GM23338 (cell line): ENCODE measurements at regions not wholly inside any gene's neighbourhood (a gene's known extent, or its start where the extent isn't known, plus 50 kb on each side); places are given as distances from the start of the nearest gene placed in this dataset.

ENCODE experiments used
- EZH2 ChIP-seq: fragments of 200-600 bp; sonication (generic); IDR thresholded peaks from one replicate; pipeline ENCODE4 v1.8.0; 2017; ENCODE audit warnings: antibody characterized with exemption, mild to moderate bottlenecking, low read depth; ENCODE audit not compliant: unreplicated experiment
- EZH2phosphoT487 ChIP-seq: fragments of 200-600 bp; sonication (generic); IDR thresholded peaks from one replicate; pipeline ENCODE4 v1.8.1; 2018; ENCODE audit warnings: antibody characterized with exemption; ENCODE audit not compliant: unreplicated experiment
- POLR2AphosphoS5 ChIP-seq: IDR thresholded peaks from 2 replicates; pipeline ENCODE4 v1.6.1; 2016; ENCODE audit warnings: antibody characterized with exemption, low read depth
- TF ChIP-seq, protein P1 (sequence below), 2 experiments: fragments of 200-600 bp in 1 of 2; sonication (generic) in 1 of 2; conservative IDR thresholded peaks; 2 replicates each; pipeline versions ENCODE4 v1.5.1 to v1.6.1; 2016 to 2017; ENCODE audit warnings: antibody characterized with exemption in 2 of 2, low read depth in 2 of 2, mild to moderate bottlenecking in 2 of 2, moderate library complexity in 1 of 2
- TF ChIP-seq, protein P2 (sequence below): IDR thresholded peaks from one replicate; pipeline ENCODE4 v1.6.1; 2018; ENCODE audit warnings: antibody characterized with exemption; ENCODE audit not compliant: unreplicated experiment

DNA sequence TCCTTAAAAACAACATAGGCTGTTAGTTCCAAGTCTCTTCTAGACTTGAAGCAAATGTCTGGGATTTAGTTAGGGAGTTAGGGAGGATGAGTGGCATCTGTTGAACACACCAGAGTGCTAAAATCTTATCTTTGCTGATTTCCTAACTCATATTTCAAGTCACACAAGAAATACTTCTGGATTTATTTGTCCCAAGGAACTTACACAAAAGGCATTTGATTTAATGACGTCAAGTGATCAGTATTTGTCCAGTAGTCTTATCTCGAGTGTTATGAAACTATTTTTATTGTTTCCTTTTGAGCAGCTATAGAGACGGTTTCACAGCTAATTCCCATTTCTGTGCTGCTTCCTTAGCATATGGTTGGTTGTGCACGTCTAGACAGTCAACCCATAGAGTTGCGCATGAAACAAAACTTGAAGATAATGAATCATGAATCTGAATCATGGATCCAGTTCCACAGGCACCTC lies 140.5 kb upstream of the TUT7 start:
- no peak for TF ChIP-seq EZH2
- TF ChIP-seq, protein P1, sequence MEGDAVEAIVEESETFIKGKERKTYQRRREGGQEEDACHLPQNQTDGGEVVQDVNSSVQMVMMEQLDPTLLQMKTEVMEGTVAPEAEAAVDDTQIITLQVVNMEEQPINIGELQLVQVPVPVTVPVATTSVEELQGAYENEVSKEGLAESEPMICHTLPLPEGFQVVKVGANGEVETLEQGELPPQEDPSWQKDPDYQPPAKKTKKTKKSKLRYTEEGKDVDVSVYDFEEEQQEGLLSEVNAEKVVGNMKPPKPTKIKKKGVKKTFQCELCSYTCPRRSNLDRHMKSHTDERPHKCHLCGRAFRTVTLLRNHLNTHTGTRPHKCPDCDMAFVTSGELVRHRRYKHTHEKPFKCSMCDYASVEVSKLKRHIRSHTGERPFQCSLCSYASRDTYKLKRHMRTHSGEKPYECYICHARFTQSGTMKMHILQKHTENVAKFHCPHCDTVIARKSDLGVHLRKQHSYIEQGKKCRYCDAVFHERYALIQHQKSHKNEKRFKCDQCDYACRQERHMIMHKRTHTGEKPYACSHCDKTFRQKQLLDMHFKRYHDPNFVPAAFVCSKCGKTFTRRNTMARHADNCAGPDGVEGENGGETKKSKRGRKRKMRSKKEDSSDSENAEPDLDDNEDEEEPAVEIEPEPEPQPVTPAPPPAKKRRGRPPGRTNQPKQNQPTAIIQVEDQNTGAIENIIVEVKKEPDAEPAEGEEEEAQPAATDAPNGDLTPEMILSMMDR (conservative IDR thresholded peaks at IDR 0.05; ENCODE audit: low read depth in 2 of 2), result no peak
- TF ChIP-seq, protein P2, sequence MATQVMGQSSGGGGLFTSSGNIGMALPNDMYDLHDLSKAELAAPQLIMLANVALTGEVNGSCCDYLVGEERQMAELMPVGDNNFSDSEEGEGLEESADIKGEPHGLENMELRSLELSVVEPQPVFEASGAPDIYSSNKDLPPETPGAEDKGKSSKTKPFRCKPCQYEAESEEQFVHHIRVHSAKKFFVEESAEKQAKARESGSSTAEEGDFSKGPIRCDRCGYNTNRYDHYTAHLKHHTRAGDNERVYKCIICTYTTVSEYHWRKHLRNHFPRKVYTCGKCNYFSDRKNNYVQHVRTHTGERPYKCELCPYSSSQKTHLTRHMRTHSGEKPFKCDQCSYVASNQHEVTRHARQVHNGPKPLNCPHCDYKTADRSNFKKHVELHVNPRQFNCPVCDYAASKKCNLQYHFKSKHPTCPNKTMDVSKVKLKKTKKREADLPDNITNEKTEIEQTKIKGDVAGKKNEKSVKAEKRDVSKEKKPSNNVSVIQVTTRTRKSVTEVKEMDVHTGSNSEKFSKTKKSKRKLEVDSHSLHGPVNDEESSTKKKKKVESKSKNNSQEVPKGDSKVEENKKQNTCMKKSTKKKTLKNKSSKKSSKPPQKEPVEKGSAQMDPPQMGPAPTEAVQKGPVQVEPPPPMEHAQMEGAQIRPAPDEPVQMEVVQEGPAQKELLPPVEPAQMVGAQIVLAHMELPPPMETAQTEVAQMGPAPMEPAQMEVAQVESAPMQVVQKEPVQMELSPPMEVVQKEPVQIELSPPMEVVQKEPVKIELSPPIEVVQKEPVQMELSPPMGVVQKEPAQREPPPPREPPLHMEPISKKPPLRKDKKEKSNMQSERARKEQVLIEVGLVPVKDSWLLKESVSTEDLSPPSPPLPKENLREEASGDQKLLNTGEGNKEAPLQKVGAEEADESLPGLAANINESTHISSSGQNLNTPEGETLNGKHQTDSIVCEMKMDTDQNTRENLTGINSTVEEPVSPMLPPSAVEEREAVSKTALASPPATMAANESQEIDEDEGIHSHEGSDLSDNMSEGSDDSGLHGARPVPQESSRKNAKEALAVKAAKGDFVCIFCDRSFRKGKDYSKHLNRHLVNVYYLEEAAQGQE, result no peak
- no peak for TF ChIP-seq EZH2phosphoT487
- no peak for TF ChIP-seq POLR2AphosphoS5
